ENCODE measurements at regions not wholly inside any gene's neighbourhood (a gene's known extent, or its start where the extent isn't known, plus 50 kb on each side); places are given as distances from the start of the nearest gene placed in this dataset.

GRCh38 chr2:82254728-82255127 lies 1950.2 kb upstream of the LRRTM1 start:
- no peak overlapping the region for H3K4me2 ChIP-seq (ENCODE audit: control insufficient read depth, insufficient read depth)
- no peak overlapping the region for H3K27ac ChIP-seq (ENCODE audit: control insufficient read depth, insufficient read depth)
- no peak for DNase-seq (ENCODE audit: low read depth, low spot score)
- no peak overlapping the region for H3K9ac ChIP-seq (ENCODE audit: control insufficient read depth, insufficient read depth, low read length)
- intact Hi-C loops (cut with micrococcal nuclease; ENCODE audit: unreplicated experiment): no loop called here
- POLR2A ChIA-PET: no interaction called here
- no peak for ATAC-seq
- no peaks in the 10 kb centered on the region for H3K4me1 ChIP-seq (ENCODE audit: control insufficient read depth, insufficient read depth, low read length)
- TF ChIP-seq RBBP5 (conservative IDR thresholded peaks at IDR 0.05): no peak
- TF ChIP-seq ZBTB33 (IDR thresholded peaks at IDR 0.05): no peak
- no peak for TF ChIP-seq IRF3 (IDR thresholded peaks at IDR 0.05)
- TF ChIP-seq PBX3 (IDR thresholded peaks at IDR 0.05; ENCODE audit: insufficient replicate concordance, low read depth, low read length): no peak
- TF ChIP-seq ZNF207 (IDR thresholded peaks at IDR 0.05; ENCODE audit: borderline replicate concordance): no peak
- no peak for TF ChIP-seq CHD1 (IDR thresholded peaks at IDR 0.05; ENCODE audit: low read depth, low read length)
- no peak for TF ChIP-seq E2F4 (IDR thresholded peaks at IDR 0.05; ENCODE audit: low read depth, low read length)
- TF ChIP-seq BMI1 (IDR thresholded peaks at IDR 0.05; ENCODE audit: borderline replicate concordance): no peak
- TF ChIP-seq ELK1 (IDR thresholded peaks at IDR 0.05; ENCODE audit: low read depth, low read length): no peak
- RAD21 ChIA-PET (ENCODE audit: unreplicated experiment): no interaction called here
- no peak for FAIRE-seq
- H3K9me3 ChIP-seq (replicated peaks; ENCODE audit: control insufficient read depth, insufficient read depth, low read length): no peaks in the 10 kb centered on the region
- no peaks in the 10 kb centered on the region for H3K36me3 ChIP-seq (ENCODE audit: control insufficient read depth in 2 of 2, insufficient read depth in 2 of 2, low read length in 1 of 2)
- CTCF ChIA-PET: interaction anchor here (1.3 kb wide), 1 partner anchor 121 kb away, joined by 3 read pairs; no protein-coding TSS in a partner anchor
- SMC1A ChIA-PET (ENCODE audit: uncharacterized antibody, unreplicated experiment): interaction anchor here (1.2 kb wide), 1 partner anchor 18 kb away, joined by 3 read pairs; no protein-coding TSS in a partner anchor
- no peak overlapping the region for H3K4me3 ChIP-seq
- in situ Hi-C loops (cut with MboI): no loop called here
- no peaks in the 10 kb centered on the region for H3K27me3 ChIP-seq (replicated peaks in 1 of 2; ENCODE audit: control insufficient read depth in 2 of 2, insufficient read depth in 2 of 2, low read length in 1 of 2)
- BruUV-seq (replicated peaks): no TSS peak
- H3K79me2 ChIP-seq (ENCODE audit: control insufficient read depth, insufficient read depth, low read length): no peaks in the 10 kb centered on the region
- H4K20me1 ChIP-seq (ENCODE audit: control insufficient read depth, insufficient read depth): no peaks in the 10 kb centered on the region
- no peak overlapping the region for H2AFZ ChIP-seq (ENCODE audit: control insufficient read depth, low read depth, low read length)
